NCI-H2081 (cell line): ENCODE measurements at regions not wholly inside any gene's neighbourhood (a gene's known extent, or its start where the extent isn't known, plus 50 kb on each side); places are given as distances from the start of the nearest gene placed in this dataset.

Experiments used
- DNase-seq, 2 experiments: peaks; one replicate each; lab custom pipeline; 2025; lab: John Stamatoyannopoulos, UW

DNA sequence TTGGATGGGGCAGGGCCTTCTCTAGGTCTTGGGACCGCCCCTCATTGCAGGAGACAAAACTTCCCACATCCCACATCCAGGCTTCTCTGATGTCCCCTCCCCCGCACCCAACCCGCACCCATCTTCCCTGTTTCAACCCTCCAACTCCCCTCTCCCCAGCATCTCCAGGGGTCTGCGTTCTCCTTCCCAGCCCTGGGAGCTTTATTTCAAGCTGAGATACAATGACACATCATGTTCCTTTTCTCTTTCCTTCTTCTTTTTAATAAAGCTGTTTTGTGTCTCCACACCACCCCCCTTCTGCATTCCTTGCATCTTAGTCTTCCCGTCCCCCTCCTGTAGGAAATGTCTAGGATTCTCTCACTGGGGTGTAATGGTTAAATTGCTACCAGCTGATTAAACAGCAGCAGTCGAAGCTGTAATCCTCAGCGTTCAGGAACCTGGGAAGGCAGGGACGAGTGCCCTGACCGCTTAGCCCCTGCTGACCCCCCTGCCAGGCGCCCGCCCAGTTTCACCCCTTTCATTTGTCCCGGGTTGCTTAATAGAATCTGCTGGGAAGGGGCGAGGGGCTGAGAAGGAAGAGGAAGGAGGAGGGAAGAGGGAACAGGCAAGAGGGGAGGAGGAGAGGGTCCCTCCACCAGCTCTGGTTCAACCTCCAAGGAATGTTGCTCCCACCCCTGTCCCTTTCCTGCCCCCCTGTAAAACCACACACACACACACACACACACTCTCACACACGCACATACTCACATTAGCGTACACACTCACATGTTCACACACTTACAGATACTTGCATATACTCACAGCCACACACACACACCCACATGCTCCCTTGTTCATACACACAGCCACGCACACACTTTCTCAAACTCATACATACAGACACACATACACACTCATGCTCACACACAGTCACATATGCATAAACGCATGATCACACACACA is 104.5 kb upstream of the MED13L start:
- DNase-seq = no peak

DNA sequence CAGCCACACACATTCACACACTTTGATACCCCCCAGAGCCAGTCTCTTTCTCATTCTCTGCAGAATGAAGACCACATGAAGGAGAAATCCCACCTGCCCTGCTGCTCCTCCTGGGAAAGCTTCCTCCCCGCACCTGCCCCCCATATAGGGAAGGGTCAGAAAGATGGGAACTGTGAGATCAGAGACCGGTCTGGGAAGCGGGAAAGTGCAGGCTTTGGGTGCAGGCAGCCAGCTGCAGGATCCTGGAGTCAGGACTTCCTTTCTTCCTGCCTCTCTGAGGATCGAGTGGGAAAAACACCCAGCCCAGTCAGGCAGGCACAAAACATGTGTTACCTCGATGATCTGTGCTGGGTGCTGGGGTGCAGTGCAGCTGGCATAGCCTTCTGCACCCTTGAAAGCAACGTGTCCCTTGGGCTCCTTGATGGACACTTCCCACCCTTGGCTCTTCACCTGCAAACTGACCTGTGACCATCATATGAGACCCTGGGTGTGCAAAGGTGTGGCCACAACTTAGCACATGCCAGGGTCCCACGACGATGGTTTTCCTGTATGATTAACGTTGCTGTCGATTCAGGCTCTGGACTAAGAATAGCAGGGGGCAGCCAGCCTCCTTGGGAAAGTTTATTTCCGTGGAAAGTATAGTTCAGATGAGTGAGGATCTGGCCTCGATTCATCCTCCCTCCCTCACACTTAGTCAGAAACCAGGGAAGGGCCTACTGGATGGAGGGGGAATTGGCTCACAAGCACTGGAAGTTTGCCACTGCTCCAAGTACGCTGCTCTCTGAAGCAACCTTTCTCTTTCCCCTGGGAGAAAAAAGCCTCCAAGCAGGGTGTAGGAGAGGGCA is 105.4 kb upstream of the MED13L start:
- DNase-seq = no peak

GRCh38 chr12:116384175-116384574 is 106.7 kb upstream of the MED13L start:
- no peak for DNase-seq

- DNase-seq = no peak
These were observed 107.4 kb upstream of the MED13L start for GRCh38 chr12:116384691-116385485.

DNA sequence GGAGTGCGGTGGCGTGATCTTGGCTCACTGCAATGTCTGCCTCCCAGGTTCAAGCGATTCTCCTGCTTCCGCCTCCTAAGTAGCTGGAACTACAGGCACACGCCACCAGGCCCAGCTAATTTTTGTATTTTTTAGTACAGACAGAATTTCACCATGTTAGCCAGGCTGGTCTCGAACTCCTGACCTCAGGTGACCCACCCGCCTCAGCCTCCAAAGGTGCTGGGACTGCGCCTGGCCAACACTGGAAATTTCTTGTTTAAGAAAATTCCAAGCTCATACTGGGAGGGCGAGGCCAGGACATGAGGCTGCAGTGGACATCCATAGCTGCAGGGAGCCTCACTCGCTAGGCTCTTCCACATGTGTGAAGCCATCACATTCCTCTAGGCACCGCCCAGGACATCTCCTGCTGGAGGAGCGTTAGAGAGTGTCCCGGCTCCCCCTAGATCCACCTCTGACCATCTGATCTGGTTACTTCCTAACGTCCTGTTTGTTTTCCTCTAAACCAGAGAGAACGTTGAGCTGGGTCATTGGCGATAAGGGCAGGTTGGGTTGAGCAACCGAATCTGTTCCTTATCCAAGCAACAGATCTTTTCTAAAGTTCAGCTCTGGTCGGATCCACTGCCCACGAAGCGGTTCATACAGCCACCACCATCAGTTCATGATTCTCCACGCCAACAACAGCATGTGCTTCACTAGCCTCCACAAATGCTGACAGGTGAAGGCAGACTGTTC is 108.2 kb upstream of the MED13L start:
- no peak for DNase-seq

DNA sequence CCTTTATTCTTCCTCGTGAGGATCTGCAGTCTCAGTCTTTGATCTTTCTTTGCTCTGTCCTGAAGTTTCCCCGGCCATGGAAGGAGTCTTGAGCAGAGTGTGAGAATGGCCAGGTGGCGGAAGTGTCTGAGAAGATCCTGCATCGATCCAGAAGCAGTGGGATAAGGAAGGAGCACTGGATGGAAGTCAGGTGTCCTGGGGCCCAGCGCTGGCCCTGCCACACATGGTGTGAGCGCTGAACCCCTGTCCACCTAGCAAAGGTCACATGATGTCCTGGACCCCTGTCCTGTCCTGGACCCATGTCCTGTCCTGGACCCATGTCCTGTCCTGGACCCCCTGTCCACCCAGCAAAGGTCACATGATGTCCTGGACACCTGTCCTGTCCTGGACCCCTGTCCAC is 111.8 kb upstream of the MED13L start:
- DNase-seq = no peak

DNA sequence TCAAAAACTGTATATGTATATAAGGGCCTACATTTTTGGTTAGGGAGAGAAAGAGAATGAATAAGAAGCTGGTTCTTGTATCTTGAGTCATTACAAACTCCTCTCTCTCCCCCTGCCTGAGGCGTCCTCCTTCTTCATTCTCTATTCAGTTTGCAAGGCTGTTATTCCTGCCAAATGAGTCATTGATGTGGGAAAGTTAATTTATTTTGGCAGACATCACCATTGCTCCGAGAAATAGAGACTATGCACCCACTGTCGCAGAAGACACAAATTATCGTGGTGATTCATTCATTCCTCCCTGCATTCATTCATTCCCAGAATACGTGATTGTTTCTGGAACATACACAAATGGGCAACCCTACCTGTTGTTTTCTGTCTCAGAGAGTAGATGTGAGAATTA is 112.5 kb upstream of the MED13L start:
- DNase-seq = no peak

- DNase-seq = no peak
These were observed 113.2 kb upstream of the MED13L start for GRCh38 chr12:116390401-116391335.

GRCh38 chr12:116391501-116391900 is 114.0 kb upstream of the MED13L start:
- no peak for DNase-seq

- DNase-seq = no peak
These were observed 114.6 kb upstream of the MED13L start for GRCh38 chr12:116392061-116392460.

GRCh38 chr12:116393255-116393654 is 115.8 kb upstream of the MED13L start:
- DNase-seq = no peak

GRCh38 chr12:116393859-116394650 is 116.6 kb upstream of the MED13L start:
- no peak for DNase-seq

DNA sequence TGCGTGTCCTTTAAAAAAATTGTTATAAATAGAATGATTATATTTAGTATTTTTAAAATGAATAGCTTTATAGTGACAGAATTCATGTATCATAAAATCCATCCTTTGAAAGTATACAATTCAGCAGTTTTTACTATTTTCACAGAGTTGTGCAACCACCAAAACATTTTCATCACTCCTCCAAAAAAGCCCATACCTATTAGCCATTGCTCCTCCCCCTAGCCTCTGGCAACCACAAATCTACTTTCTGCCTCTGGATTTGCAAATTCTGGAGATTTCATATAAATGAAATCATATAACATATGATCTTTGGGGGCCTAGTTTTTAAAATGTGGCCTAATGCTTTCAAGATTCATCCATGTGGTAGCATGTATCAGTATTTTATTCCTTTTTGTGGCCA is 117.9 kb upstream of the MED13L start:
- DNase-seq = no peak

GRCh38 chr12:116397148-116397547 is 119.7 kb upstream of the MED13L start:
- DNase-seq = no peak

DNA sequence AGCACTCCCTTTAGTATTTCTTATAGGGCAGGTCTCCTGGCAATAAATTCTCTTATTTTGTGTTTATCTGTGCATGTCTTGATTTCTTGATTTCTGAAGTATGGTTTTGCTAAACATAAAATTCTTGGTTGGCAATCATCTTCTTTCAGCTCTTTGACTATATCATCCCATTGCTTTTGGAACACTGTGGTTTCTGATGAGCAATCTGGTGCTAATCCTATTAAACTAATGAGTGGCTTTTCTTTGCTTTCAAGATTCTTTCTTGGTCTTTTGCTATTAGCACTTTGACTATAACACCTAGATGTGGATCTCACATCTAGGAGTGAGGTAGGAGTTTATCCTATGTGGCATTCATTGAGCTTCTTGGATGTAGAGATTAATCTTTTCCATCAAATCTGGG is 120.7 kb upstream of the MED13L start:
- no peak for DNase-seq

DNA sequence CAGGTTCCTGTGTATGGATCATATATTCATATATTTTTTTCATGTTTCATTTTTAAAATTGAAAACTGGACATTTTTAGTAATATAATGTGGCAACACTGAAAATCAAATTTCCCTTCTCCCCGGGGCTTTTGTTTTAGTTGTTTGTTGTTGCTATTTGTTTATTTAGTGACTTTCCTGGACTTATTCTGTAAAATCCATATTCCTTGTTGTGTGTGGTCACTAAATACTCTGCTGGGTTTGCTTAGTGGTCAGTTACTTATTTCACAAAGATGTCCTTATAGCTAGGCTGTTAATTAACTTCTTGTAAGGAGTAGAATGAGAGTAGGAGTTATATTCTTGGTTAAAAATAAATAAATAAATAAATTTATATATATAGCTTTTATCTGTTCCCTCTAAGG is 121.6 kb upstream of the MED13L start:
- DNase-seq = no peak

GRCh38 chr12:116400636-116401372 is 123.3 kb upstream of the MED13L start:
- DNase-seq = no peak

DNA sequence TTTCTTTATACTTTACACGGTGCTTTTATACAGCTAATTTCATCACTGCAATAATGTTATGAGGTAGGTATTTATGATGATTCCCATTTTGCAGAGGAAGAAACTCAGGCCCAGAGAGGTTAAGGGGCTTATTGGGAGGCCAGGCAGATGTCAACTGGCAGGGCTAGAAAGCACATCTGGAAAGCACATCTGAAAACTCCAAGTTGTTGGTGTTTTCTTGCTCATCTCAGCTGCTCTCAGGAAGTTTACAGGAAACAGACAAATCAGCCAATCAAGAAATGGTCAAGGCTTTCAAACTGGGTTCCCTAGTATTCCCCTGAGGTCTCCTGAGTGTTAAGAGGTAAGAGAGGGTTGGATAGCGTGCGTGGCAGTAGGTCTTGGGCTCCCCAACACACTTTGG is 124.1 kb upstream of the MED13L start:
- no peak for DNase-seq
